GM18517 (cell line): ENCODE measurements at regions not wholly inside any gene's neighbourhood (a gene's known extent, or its start where the extent isn't known, plus 50 kb on each side); places are given as distances from the start of the nearest gene placed in this dataset.

Source experiments
- ATAC-seq: cut with Tn5 transposase; IDR thresholded peaks from one replicate; pipeline ENCODE4 v1.9.1; 2021; ENCODE audit warnings: mild to moderate bottlenecking, moderate library complexity; ENCODE audit not compliant: unreplicated experiment

- ATAC-seq, result no peak
These were observed 73.4 kb downstream of the NTMT2 start for GRCh38 chr1:170219163-170219562.

DNA sequence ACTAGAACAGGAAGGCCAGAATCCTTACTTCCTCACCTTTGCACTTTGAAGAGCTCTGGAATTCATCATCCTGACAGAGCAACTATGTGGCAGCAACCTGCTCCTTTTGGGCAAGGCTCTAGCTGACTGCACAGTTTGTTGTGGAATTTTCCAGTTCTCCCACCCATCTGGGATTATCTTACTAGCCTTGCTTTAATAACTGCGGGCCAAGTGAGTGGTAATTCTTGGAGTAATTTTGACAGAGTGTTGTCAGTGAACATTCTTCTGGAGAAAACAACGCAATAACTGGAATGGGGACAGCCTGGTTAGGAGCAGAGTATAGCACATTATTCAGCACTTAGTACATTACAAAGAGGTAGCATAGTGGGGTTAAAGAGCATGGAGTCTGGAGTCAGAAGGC lies 75.3 kb downstream of the NTMT2 start:
- no peak for ATAC-seq

DNA sequence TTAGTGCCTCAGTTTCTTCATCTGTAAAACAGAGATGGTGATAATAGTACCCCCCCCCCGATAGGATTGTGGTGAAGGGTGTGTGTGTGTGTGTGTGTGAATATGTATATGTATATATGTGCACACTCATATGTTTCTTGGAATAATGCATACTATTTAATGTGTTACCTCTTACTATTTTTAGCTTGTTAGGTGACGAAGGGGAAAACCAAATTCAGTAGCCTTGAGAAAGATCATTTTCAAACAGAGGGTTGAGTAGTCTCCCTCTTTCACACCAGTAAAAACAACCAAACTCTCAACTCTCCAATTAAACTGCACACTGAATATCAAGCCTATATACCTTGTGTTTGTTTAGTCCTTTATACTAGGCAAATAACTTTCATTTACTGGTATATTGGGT lies 75.7 kb downstream of the NTMT2 start:
- no peak for ATAC-seq

- ATAC-seq, result no peak
These were observed 78.7 kb downstream of the NTMT2 start for GRCh38 chr1:170224469-170224868.

- ATAC-seq, result no peak
These were observed 80.2 kb downstream of the NTMT2 start for GRCh38 chr1:170225781-170226530.

DNA sequence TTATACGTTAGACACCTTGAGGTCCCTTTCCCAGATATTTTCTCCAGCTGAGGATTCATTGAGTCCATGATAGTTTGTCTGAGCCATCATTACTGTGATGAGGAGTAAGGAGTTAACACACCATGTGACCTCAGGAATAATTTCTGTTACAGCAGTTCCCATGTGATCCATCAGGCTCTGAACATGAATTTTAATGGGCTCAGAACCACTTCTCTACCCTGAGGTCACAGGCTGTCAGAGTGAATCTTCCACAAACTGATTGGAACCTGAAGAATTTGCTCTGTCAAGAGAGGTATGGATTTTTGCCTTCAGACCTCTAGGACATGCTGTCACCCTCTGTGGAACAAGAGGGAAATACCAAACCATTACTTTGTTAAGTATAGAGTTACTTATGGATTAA lies 81.0 kb downstream of the NTMT2 start:
- ATAC-seq, result no peak

DNA sequence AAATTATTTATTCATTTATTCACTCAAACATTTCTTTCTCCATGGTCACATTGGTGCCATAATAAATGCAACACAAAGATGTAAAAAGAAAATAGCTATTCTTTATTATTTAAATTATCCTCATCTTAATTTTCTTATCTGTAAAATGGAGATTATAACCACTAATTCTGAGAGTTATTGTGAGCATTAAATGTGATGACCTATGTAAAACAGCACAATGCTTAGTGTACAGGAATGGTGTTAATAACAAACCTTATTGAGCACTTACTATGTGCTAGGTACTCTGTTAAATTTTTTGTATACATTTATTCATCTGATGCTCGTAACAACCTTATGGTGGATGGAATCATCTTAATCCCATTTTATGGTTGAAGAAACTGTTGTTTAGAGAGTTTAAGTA lies 84.6 kb downstream of the NTMT2 start:
- no peak for ATAC-seq

DNA sequence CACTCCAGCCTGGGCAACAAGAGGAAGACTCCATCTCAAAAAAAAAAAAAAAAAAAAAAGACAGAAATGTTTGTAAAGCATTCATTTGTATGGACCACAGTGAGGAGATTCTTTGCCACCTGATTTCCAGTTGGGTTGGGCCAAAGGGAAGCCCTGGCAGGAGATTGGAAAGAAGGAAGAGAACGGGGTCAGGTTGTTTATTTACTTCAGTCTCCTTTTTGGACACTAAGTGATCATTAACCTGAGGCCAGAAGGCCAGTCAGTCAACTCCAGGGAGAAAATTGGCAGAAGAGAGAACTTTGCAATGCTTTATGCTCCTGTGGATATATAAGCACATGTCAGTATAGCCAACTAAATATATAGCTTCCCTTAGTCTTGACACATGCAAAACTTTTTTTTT lies 85.9 kb downstream of the NTMT2 start:
- no peak for ATAC-seq

DNA sequence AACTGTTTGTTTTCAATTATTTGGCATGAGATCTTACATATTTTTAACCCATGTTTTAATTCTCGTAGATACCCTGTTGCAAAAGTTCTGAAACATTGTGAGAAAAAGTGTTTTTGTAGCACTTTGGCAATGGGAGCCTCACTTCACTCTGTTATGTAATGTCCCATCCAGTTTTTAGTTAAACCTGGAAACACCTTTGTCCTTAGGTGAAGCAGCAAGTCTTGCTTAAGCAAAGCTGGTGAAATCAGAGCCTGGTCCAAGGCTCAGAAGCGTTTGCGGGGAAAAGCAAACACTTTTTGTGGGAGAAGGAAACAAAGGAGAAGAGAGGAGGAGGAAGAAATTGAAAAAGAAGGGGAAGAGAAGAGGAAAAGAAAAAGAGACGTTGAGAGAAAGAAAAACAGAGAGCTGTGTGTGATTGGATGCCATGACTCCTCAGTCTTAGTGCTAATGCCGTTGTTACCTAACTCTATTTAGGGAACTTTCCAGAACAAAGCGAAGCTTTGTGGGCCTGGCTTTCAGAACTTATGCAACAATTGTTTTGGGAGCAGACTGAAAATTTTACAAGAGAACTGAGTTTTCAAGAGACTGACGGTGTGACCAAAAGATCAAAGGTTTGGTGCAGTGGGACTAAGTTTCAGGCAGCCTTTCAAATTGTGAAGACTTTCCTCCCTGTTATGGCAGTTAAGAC lies 93.1 kb downstream of the NTMT2 start:
- no peak for ATAC-seq

GRCh38 chr1:170239445-170239844 lies 93.7 kb downstream of the NTMT2 start:
- ATAC-seq, result no peak

- peak; percentile 96 for ATAC-seq
These were observed 94.7 kb downstream of the NTMT2 start for GRCh38 chr1:170240409-170240808.

DNA sequence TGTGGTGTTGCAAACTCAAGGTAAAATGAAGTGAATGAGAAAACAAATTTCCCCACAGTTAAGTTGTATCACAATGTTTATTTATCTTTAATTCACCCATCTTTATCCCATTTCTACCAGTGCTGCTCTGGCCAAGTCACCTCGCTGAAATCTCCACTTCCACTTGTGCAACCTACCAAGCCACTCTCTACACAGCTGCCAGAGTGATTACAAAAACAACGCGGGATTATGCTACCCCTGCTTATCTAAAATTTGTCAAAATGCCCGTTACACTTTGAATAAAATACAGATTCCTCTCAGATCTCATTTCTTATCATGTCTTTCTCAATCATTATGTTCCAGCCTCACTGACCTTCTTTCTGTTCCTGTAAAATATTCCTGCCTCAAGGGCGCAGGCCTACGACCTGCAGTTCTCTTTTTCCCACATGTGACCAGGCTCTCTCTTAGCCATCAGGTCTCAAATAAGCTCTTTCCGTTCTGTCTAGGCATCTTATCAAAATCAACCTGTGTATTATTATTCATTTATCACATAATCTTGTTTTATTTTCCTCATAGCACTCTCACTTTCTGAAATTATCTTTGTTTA lies 95.6 kb downstream of the NTMT2 start:
- no peak for ATAC-seq

DNA sequence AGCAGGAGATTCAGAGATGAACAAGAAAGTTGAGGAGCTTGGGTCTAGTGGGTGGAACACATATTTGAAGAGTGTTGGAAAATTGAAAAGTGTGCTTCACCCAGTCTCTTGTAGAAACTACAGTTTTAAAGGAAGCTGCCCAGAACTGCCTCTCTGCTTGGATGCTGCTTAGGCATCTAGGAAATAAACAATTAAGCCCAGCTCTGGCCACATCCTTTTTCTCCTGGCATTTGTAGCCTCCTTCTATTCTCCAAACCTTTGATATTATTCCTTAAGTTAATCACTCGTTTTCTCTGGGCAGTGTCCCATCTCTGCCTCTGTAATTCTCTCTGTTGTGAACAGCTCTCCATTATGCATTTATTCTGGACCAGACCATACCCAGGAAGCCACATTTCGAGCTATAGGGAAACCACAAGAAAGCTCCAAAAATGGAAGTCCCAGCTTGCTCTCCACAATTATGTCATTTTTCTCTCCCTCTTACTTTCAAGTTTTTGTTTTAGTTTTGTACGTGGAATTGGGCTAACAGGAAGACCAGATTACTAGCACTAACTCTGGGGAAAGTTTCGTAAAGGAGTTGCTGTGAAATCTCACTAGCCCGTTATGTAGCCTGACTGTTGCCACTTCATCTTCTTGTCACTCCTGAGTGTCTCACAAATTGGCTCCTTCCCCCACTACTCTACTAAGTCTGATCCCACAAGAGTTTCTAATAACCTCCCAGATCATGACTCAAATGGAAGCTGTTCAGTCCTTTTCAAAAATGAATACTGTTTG lies 102.2 kb downstream of the NTMT2 start:
- ATAC-seq, result no peak

- ATAC-seq, result no peak
These were observed 104.9 kb downstream of the NTMT2 start for GRCh38 chr1:170250531-170251276.

DNA sequence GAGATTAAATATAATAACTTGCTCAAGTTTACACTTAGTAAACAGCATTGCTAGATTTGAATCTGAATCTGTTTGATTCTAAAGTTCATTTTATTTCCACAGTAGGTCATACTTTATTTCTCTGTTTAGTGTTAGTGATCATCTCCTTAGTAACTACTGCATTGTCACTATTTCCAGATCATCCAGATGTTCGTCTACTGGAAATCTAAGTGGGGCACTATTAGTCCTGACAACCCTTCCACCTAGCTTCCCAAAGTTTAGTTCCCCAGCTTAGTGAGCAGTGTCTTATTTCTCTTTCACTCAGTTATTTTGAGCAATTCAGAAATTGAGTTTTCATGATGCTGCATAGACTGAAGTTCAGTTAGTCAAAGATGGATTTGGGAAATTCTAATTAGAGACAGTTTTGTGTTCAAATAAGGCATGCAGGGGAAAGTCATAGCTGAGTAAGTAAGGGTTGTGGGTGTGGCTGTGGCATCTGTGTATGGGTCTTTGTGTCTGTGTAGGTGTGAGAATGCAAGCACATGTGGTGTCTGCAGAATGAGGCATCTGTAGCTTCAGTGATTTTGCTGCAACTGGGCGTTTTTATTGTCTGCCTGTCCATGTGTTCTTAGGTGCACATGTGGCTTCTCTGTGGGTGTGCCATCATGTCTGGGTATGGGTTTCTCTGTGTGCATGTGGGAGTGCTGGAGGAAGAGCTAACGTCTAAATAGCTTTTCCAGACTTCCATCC lies 107.3 kb downstream of the NTMT2 start:
- ATAC-seq, result no peak

DNA sequence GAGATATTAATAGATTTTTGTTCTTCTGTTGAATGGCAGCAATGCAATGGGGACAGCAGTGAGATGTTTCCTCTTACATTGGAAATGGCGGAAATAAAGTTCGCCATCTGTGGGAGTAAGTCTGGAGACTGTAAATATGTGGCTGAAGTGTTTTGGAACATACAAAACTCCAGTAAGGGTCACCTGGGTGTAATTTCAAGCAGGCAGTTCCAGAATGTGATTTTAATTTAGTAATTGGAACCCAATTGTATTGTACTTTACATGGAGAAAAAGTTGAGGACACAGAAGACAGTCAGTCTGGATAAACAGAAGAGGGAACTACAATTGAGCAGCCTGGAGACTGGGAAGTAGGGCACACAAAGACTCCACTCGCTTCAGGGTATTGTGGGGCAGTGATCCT lies 108.6 kb downstream of the NTMT2 start:
- no peak for ATAC-seq

DNA sequence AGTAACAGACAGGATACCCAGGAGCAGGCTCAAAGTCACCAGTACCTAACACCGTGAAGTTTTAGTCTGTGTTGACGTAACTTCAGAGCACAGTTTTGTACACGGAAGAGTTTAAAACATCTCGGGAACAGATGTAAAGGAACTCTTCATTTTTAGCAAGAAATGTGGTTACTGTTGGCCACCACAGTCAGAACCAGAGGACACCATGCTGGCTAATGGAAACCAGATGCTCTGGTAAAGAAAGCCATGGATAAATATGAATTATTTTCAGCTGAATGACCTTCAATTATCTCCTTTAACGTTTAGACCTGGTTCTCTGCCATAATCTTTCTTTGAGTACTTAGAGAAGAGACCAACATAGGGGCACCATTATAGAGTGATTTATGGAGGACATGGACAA lies 115.9 kb downstream of the NTMT2 start:
- ATAC-seq, result no peak

DNA sequence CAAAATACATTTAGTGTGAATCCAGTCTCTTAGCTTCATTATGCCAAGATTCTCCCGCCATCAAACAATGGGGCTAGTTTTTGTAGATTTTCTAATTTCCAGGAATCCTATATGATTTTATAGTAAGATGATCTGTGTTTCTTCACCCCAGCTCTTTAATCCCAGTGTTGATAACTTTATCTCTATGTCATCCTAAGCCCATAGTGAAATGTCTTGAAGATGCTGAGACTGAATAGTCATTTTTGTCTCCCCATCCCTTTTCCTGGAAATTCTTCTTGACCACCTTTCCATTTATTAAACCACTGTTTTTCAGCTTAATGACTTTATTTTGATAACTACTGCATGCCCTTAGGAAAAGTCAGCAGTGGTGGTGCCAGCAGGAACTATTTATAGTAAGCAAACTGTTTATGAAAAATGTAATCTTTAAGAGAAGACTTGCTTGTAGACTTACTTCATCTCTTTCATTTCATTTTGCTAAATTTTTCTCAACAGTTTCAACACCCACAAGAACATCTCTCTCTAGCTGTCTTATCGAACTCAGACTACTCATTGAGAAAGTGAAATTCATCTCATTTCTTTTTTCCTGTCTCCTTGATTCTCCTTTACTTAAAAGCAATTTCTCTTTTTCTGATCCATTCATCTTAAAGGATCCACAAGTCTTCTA lies 116.6 kb downstream of the NTMT2 start:
- ATAC-seq, result no peak

GRCh38 chr1:170265234-170265633 lies 119.5 kb downstream of the NTMT2 start:
- ATAC-seq, result no peak

GRCh38 chr1:170267317-170267716 lies 121.6 kb downstream of the NTMT2 start:
- no peak for ATAC-seq
